Activated CD8-positive, alpha-beta T cell treated with anti-CD3 and anti-CD28 coated beads, Interleukin-2, amount 10 ng/mL, durations not matched to agents 7 days and 5 days (primary cell): ENCODE measurements at regions not wholly inside any gene's neighbourhood (a gene's known extent, or its start where the extent isn't known, plus 50 kb on each side); places are given as distances from the start of the nearest gene placed in this dataset.

ENCODE experiments used
- ATAC-seq: fragments of 150-1000 bp; cut with Tn5 transposase; one replicate; pipeline ENCODE4 v1.10.0; 2021; ENCODE audit warnings: moderate library complexity
- CTCF ChIA-PET: fragments of 350-600 bp; sonication (Branson Sonifier 250); formaldehyde crosslinking; loops from one replicate; lab custom pipeline; 2021; ENCODE audit warnings: antibody characterized with exemption; lab: Charles Lee
- POLR2A ChIA-PET: fragments of 350-600 bp; sonication (Branson Sonifier 250); formaldehyde crosslinking; loops from one replicate; lab custom pipeline; 2021; ENCODE audit warnings: antibody characterized with exemption; lab: Charles Lee
- DNase-seq: peaks from one replicate; pipeline ENCODE4 v3.0.0-alpha.2; 2020
- H3K27ac Mint-ChIP-seq: one replicate; pipeline ENCODE4 v1.8.0; 2021; ENCODE audit warnings: mild to moderate bottlenecking, mixed read lengths
- H3K27me3 Mint-ChIP-seq: one replicate; pipeline ENCODE4 v1.8.0; 2021; ENCODE audit warnings: low read depth, mixed read lengths
- H3K36me3 Mint-ChIP-seq: one replicate; pipeline ENCODE4 v1.8.0; 2021; ENCODE audit warnings: low read depth, mixed read lengths
- H3K4me1 Mint-ChIP-seq: one replicate; pipeline ENCODE4 v1.8.0; 2021; ENCODE audit warnings: low read depth, mixed read lengths
- H3K4me3 Mint-ChIP-seq: one replicate; pipeline ENCODE4 v1.8.0; 2021; ENCODE audit warnings: mild to moderate bottlenecking, mixed read lengths
- H3K9me3 Mint-ChIP-seq: one replicate; pipeline ENCODE4 v1.8.0; 2022; ENCODE audit warnings: mixed read lengths; ENCODE audit not compliant: insufficient read depth

DNA sequence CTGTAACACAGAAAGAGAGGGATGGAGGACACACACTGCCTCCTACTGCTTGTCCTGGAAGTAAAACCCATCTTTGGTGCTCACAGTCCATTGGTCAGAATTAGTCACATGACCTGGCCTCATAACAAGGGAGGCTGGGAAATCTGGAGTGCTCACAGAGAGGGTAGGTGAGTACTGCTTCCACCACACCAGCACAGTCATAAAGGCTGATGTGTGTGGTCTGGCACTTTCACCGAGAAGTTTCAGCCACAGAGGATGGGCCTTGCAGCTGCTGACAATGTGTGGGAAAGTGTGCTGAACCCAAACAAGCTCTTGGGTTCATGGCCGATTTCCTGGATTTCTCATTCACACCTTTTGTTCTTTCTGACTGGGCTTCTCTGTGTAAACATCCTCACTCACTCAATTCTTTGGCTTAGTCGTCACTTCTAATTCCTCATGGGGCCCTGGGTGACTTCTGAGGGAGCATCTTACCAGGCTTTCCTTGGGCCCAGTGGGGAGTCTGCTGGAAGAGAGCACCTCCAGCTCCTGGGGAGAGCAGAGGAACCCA lies 100.7 kb downstream of the ASB7 start:
- Mint-ChIP-seq H3K9me3 (no peaks in the 10 kb centered on the region), H3K27me3 (peaks cover 8% of the 10 kb centered on the region), H3K27ac (no peak overlapping the region), H3K36me3 (no peaks in the 10 kb centered on the region), H3K4me3 (no peak overlapping the region), H3K4me1 (peaks cover 3% of the 10 kb centered on the region)
- ATAC-seq: peak; percentile 33
- DNase-seq: peak; percentile 35
- ChIA-PET CTCF (no interaction called here), POLR2A (interaction anchor here (0.5 kb wide), 1 partner anchor 538 kb away, joined by 3 read pairs; no protein-coding TSS in a partner anchor)

DNA sequence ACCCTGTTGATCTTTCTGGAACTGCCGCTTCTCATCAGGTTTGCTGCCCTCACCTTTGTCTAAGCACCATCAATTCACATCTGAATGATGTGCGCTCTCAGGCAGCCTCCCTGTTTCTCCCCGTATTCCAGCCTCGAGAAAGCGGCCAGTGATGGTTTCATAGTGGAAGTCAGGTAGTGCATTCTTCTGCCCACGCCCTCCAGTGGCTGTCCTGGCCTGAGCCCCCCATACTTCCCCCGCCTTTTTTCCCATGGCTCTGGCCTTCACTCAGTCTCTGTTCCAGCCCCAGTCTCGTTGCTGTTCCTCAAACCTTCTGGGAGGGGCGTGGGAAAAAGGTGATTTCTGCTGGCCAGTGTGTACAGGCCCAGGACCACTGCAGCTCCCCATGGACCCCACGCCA lies 101.3 kb downstream of the ASB7 start:
- ChIA-PET CTCF (no interaction called here), POLR2A (interaction anchor here (0.5 kb wide), 1 partner anchor 537 kb away, joined by 3 read pairs; no protein-coding TSS in a partner anchor)
- Mint-ChIP-seq H3K9me3 (no peaks in the 10 kb centered on the region), H3K4me1 (peaks cover 3% of the 10 kb centered on the region), H3K36me3 (no peaks in the 10 kb centered on the region), H3K4me3 (no peak overlapping the region), H3K27ac (no peak overlapping the region), H3K27me3 (peaks cover 6% of the 10 kb centered on the region)
- DNase-seq: no peak
- ATAC-seq: no peak

DNA sequence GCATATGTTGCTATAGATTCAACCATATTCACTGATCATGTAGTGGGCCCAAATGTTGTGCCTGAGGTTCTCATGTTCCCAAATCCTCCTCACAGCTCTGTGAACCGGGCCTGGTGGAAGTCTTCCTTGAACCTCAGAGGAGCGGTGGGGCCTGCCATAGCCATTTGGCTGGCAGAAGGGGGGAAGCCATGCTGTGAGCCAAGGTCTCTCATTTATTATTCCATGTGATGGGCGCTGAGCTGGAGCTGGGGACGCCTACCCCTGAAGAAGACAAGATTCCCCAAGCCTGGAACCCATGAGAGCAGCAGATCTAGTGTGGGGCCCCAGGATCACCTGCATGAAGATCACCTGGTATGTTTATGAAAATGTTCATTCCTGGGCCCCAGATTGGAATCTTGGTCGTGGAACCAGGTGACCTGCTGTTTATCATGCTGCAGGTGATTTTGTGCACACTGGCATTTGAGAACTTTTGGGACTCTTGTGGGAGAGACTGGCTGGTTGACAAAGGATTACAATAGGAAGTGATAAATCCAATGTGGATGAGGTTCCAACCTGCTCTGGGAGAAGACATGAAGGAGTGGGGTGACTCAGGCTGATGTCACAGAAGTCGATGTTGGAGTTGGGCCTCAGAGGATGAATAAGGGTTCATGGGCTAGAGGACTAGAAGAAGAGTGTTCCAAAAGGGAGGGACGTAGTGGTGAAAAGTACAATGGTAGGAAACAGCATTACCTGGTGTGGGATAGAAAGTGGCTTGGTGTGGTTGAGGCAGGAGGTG lies 102.1 kb downstream of the ASB7 start:
- H3K27me3 Mint-ChIP-seq: peaks cover 2% of the 10 kb centered on the region
- H3K27ac Mint-ChIP-seq: no peak overlapping the region
- ATAC-seq: no peak
- no peak overlapping the region for H3K4me3 Mint-ChIP-seq
- no peaks in the 10 kb centered on the region for H3K9me3 Mint-ChIP-seq
- ChIA-PET CTCF (no interaction called here), POLR2A (no interaction called here)
- H3K4me1 Mint-ChIP-seq: peaks cover 3% of the 10 kb centered on the region
- no peaks in the 10 kb centered on the region for H3K36me3 Mint-ChIP-seq
- DNase-seq: no peak

DNA sequence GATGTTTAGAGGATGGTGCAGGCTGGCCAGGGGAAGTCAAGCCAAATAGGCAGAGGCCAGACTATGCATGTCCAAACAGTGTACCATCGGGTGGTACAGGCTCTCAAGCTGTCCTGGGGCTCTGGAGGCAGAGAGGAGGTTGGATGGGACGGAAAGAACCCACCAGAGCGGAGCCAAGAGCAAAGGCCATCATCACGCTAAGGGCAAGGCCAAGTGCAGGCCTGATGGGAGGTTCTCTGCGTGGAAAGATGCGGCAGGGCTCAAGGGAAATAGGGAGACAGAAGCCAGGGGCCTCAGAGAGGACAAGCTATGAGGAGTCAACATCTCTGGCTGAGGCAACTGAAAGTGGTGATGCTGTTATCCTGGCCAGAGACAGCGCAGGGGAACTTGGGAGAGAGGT lies 102.7 kb downstream of the ASB7 start:
- no peak for ATAC-seq

DNA sequence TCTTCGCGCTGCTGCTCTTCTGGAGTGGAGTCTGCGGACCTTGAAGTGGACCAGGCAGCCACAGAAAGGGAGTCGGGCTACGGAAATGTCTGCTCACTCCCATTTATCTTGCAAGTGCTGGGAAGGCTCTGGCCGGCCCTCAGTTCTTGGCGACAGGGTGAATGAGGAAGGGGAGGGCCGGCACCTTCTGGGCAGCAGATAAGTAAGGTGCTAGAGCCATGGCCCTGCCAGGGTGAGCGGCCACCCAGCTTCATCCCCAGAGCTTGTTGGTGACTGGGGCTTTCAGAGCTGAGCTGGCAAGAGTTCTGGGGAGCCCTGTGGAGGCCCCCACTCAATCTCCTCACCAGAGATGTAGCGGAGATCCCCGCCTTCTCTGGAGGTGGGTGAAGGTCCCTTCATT lies 103.5 kb downstream of the ASB7 start:
- no peaks in the 10 kb centered on the region for H3K36me3 Mint-ChIP-seq
- H3K4me3 Mint-ChIP-seq: no peak overlapping the region
- peaks cover 2% of the 10 kb centered on the region for H3K27me3 Mint-ChIP-seq
- ChIA-PET POLR2A (no interaction called here), CTCF (no interaction called here)
- H3K4me1 Mint-ChIP-seq: peaks cover 3% of the 10 kb centered on the region
- ATAC-seq (no peak), DNase-seq (no peak)
- no peaks in the 10 kb centered on the region for H3K9me3 Mint-ChIP-seq
- no peak overlapping the region for H3K27ac Mint-ChIP-seq

More for the DNA sequence above, 102.7 kb downstream of the ASB7 start:
- Mint-ChIP-seq H3K9me3 (no peaks in the 10 kb centered on the region), H3K4me1 (peaks cover 3% of the 10 kb centered on the region), H3K27ac (no peak overlapping the region), H3K4me3 (no peak overlapping the region), H3K27me3 (peaks cover 2% of the 10 kb centered on the region), H3K36me3 (no peaks in the 10 kb centered on the region)
- ChIA-PET POLR2A (no interaction called here), CTCF (no interaction called here)
- no peak for DNase-seq

DNA sequence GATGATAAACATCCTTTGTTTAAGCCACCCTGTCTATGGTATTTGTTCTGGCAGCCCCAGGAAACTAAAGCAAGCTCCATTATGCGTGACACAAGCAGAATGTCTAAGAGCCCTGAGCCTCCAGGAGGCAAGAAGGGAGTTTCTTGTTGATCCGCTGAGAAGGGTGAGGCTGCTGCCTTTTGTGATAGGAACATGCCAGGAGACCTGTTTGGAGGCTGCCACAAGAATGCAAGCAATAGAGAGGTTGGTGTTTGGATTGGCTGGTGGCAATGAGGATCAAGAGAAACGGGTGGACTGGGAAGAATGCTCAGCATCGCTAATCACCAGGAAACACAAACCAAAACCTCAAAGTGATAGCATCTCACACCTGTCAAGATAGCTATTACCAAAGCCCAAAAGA lies 104.8 kb downstream of the ASB7 start:
- peaks cover 3% of the 10 kb centered on the region for H3K4me1 Mint-ChIP-seq
- ATAC-seq: no peak
- CTCF ChIA-PET: no interaction called here

DNA sequence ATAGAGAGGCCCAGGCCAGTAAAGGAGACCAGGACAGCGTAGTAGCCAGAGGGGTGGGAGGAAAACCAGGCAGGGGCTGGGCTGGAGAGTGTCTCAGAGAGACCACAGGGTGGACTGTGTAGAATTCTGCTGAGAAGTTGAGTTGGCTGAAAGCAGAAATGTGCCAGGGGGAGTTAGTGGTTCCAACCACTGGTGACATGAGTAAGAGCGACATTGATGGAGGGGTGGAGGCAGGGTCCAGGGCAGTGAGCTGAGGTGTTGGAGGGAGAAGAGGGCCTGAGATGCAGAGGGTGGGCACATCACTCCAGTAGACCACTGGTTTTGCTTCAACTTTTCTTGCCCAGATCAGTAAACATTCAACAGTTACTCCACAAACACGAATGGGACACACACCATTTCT lies 106.5 kb downstream of the ASB7 start:
- ATAC-seq (no peak), DNase-seq (no peak)
- H3K4me3 Mint-ChIP-seq: no peak overlapping the region
- ChIA-PET POLR2A (no interaction called here), CTCF (no interaction called here)
- H3K4me1 Mint-ChIP-seq: no peaks in the 10 kb centered on the region
- H3K27ac Mint-ChIP-seq: no peak overlapping the region
- no peaks in the 10 kb centered on the region for H3K9me3 Mint-ChIP-seq
- peaks cover 2% of the 10 kb centered on the region for H3K27me3 Mint-ChIP-seq
- no peaks in the 10 kb centered on the region for H3K36me3 Mint-ChIP-seq

More for the DNA sequence above, 104.8 kb downstream of the ASB7 start:
- Mint-ChIP-seq H3K9me3 (no peaks in the 10 kb centered on the region), H3K27me3 (peaks cover 2% of the 10 kb centered on the region), H3K4me3 (no peak overlapping the region), H3K27ac (no peak overlapping the region), H3K36me3 (no peaks in the 10 kb centered on the region)
- POLR2A ChIA-PET: interaction anchor here (0.6 kb wide), 1 partner anchor 16 kb away, joined by 4 read pairs; no protein-coding TSS in a partner anchor
- DNase-seq: no peak

DNA sequence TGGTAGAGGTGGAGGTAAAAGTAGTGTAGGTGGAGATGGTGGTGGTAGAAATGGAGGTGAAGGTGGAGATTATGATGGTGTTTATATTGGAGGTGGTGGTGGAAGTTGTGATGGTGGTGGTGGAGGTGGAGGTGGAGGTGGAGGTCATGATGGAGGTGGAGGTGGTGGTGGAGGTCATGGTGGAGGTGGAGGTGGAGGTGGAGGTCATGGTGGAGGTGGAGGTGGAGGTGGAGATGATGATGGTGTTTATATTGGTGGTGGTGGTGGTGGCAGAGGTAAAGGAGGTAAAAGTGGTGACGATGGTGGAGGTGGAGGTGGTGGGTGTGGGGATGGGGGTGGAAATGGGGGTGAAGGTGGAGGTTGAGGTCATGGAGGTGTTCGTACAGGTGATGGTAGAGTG lies 107.8 kb downstream of the ASB7 start:
- Mint-ChIP-seq H3K9me3 (no peaks in the 10 kb centered on the region), H3K27ac (no peak overlapping the region), H3K4me3 (no peak overlapping the region), H3K4me1 (no peaks in the 10 kb centered on the region), H3K27me3 (no peaks in the 10 kb centered on the region), H3K36me3 (no peaks in the 10 kb centered on the region)
- DNase-seq: no peak
- no peak for ATAC-seq
- POLR2A ChIA-PET: no interaction called here
- CTCF ChIA-PET: no interaction called here

DNA sequence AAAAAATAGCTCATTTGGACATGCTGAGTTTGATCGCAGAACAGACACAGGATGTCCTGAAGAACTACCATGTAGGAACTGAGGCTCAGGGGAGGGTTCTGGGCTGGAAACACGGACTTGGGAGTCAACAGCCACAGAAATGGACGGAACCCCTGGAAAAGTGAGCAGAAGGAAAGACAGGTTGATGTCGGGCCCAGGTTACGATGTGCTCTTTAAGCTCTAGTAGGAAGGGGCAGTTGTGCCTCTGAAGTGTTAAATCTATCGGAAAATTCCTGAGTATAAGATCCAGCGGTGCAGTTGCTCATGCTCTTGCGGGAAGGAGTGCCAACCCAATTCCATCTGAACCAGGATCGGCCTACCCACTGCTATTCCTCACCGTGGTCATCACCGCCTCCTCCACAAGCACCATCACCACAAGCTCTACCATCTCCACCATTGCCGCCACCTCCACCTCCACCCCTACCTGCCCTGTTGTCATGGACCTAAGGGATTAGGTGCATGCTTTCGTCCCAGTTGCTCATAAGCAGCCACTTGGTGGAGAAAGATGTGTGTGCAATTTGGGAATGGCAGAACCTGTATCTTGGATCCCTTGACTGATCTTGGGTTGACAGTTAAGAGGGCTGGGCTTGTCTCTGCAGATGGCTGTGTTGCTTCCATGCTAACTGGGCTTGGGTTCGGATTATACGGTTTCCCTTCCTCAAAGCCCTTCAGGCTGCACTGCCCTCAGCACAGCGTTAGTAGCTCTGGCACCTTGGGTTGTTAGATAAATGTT lies 108.5 kb downstream of the ASB7 start:
- Mint-ChIP-seq H3K27me3 (no peaks in the 10 kb centered on the region), H3K4me1 (no peaks in the 10 kb centered on the region), H3K4me3 (no peak overlapping the region), H3K36me3 (no peaks in the 10 kb centered on the region), H3K27ac (no peak overlapping the region), H3K9me3 (no peaks in the 10 kb centered on the region)
- ChIA-PET CTCF (no interaction called here), POLR2A (no interaction called here)
- DNase-seq (no peak), ATAC-seq (no peak)

DNA sequence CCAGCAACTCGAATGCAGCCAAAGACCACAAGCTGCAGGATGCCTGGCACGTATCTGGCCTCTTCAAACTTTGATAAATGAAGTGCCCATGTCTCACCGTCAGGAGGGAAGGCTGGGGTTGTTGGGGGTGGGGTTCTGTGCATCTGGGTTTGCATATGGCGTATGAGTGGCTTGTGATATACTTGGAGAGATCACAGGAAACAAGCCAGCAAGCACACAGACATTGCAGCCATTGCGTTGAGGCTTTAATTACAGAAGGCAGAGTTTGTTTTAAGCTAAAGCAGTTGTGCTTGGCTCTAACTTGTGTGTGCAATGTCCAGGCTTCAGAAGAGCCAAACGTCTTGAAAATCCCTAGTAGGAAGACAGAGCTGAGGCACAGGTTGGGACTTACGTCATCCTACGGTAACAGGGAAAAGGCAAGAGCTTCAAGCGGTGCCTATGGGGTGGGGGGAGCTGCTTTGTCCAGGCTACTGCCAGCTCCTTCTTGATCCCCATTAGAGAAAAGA lies 109.2 kb downstream of the ASB7 start:
- Mint-ChIP-seq H3K4me1 (no peaks in the 10 kb centered on the region), H3K4me3 (no peak overlapping the region), H3K27me3 (no peaks in the 10 kb centered on the region), H3K9me3 (no peaks in the 10 kb centered on the region), H3K36me3 (no peaks in the 10 kb centered on the region), H3K27ac (no peak overlapping the region)
- DNase-seq (no peak), ATAC-seq (no peak)
- CTCF ChIA-PET: no interaction called here
- POLR2A ChIA-PET: no interaction called here

DNA sequence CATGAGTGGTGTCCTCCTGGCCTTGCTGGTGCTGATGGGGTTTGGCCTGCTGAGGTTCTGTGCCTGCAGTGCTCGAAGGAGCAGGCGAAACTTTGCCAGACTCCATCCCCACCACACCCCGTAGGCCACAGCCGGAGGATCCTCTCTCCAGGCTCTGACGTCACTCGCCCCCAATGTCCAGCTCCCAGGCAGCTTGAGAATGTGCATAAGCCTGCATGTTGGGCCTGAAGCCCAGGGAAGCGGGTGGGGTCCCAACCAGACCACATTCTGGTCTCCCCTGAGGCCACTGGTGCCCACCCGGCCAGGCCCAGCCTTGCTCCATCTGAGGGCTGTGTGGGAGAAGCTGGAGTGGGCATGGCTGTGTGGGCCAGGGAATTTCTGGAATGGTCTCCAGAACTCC lies 109.8 kb downstream of the ASB7 start:
- no peaks in the 10 kb centered on the region for H3K9me3 Mint-ChIP-seq
- H3K36me3 Mint-ChIP-seq: no peaks in the 10 kb centered on the region
- no peaks in the 10 kb centered on the region for H3K27me3 Mint-ChIP-seq
- H3K4me3 Mint-ChIP-seq: no peak overlapping the region
- ATAC-seq (no peak), DNase-seq (no peak)
- no peaks in the 10 kb centered on the region for H3K4me1 Mint-ChIP-seq
- POLR2A ChIA-PET: no interaction called here
- no peak overlapping the region for H3K27ac Mint-ChIP-seq
- CTCF ChIA-PET: no interaction called here
